Prostate gland (tissue), 2 donors: ENCODE measurements at regions not wholly inside any gene's neighbourhood (a gene's known extent, or its start where the extent isn't known, plus 50 kb on each side); places are given as distances from the start of the nearest gene placed in this dataset.

Experiments used
- DNase-seq: peaks from one replicate; pipeline ENCODE4 v3.0.0-alpha.2; 2019; ENCODE audit warnings: low spot score
- H3K27ac ChIP-seq, 2 donors: fragments of 200-600 bp; sonication (generic); 2 replicates each; pipeline ENCODE4 v1.5.1; 2017 to 2019
- H3K27me3 ChIP-seq: fragments of 200-600 bp; sonication (generic); replicated peaks from 2 replicates; pipeline ENCODE4 v1.5.1; 2019; ENCODE audit not compliant: insufficient read depth
- H3K36me3 ChIP-seq, 2 donors: fragments of 200-600 bp; sonication (generic); 1 replicate in 1 of 2; 2 replicates in 1 of 2; pipeline versions ENCODE4 v1.5.1 to v1.8.1; 2017 to 2019
- H3K4me1 ChIP-seq: fragments of 200-600 bp; sonication (generic); replicated peaks from 2 replicates; pipeline ENCODE4 v1.5.1; 2019
- H3K4me3 ChIP-seq, 2 donors: fragments of 200-600 bp; sonication (generic); 2 replicates each; pipeline ENCODE4 v1.5.1; 2017 to 2019
- H3K9me3 ChIP-seq: fragments of 200-600 bp; sonication (generic); 2 replicates; pipeline ENCODE4 v1.5.1; 2017
- CTCF ChIP-seq, 4 experiments: fragments of 200-600 bp in 2 of 4; fragments of 450-650 bp in 2 of 4; sonication (generic) in 2 of 4; IDR thresholded peaks; 1 replicate in 3 of 4; 2 replicates in 1 of 4; pipeline ENCODE4 v1.5.1; 2016 to 2019; ENCODE audit warnings: antibody characterized with exemption in 4 of 4, mild to moderate bottlenecking in 2 of 4, moderate library complexity in 2 of 4
- POLR2A ChIP-seq: fragments of 450-650 bp; IDR thresholded peaks from one replicate; pipeline ENCODE4 v1.6.1; 2016; ENCODE audit warnings: antibody characterized with exemption, mild to moderate bottlenecking
- POLR2AphosphoS5 ChIP-seq: sonication (generic); formaldehyde crosslinking; IDR thresholded peaks from one replicate; pipeline ENCODE4 v1.6.1; 2017; ENCODE audit warnings: antibody characterized with exemption
- WGBS: methylation state at CpG from one replicate; pipeline ENCODE4 v1.1.5; 2018; 5-methylcytosine and 5-hydroxymethylcytosine counted together
- intact Hi-C: fragments of 100-400 bp; cut with DNase I; formaldehyde crosslinking; loops from one replicate; pipeline ENCODE4 v1.14.2; 2022

- no peaks in the 10 kb centered on the region for H3K4me1 ChIP-seq
- H3K9me3 ChIP-seq: no peaks in the 10 kb centered on the region
- no peaks in the 10 kb centered on the region for H3K27me3 ChIP-seq
- no peak for DNase-seq
- no peak for TF ChIP-seq POLR2AphosphoS5
- TF ChIP-seq POLR2A: no peak
- H3K27ac ChIP-seq: no peak overlapping the region
- H3K36me3 ChIP-seq: no peaks in the 10 kb centered on the region
- 78% methylated on average over 15 of the region's 15 CpGs for WGBS
- no peak overlapping the region for H3K4me3 ChIP-seq
- intact Hi-C loops: no loop called here
Measured at GRCh38 chr5:61737301-61737963, 405.4 kb downstream of the ZSWIM6 start.

- no peak for TF ChIP-seq CTCF (IDR thresholded peaks at IDR 0.05)
- no peak for TF ChIP-seq POLR2AphosphoS5
- no peak for TF ChIP-seq POLR2A
- Histone ChIP-seq H3K4me3 (no peak overlapping the region), H3K4me1 (no peaks in the 10 kb centered on the region), H3K36me3 (no peaks in the 10 kb centered on the region), H3K27ac (no peak overlapping the region), H3K27me3 (no peaks in the 10 kb centered on the region), H3K9me3 (no peaks in the 10 kb centered on the region)
- intact Hi-C loops: no loop called here
- no peak for DNase-seq
- 91% methylated on average over 4 of the region's 4 CpGs for WGBS
Measured at GRCh38 chr5:61737964-61738340, 405.9 kb downstream of the ZSWIM6 start.

- intact Hi-C loops: no loop called here
- TF ChIP-seq POLR2A (no peak), CTCF (IDR thresholded peaks at IDR 0.05) (no peak), POLR2AphosphoS5 (no peak)
- Histone ChIP-seq H3K4me1 (no peaks in the 10 kb centered on the region), H3K36me3 (no peaks in the 10 kb centered on the region), H3K27ac (no peak overlapping the region), H3K4me3 (no peak overlapping the region), H3K27me3 (no peaks in the 10 kb centered on the region), H3K9me3 (no peaks in the 10 kb centered on the region)
- no peak for DNase-seq
- WGBS: 93% methylated on average over 3 of the region's 3 CpGs
Measured at GRCh38 chr5:61738446-61738845, 406.4 kb downstream of the ZSWIM6 start.

- no peak overlapping the region for H3K27ac ChIP-seq
- WGBS: 62% methylated on average over 21 of the region's 21 CpGs
- H3K4me1 ChIP-seq: no peaks in the 10 kb centered on the region
- no peak overlapping the region for H3K4me3 ChIP-seq
- intact Hi-C loops: no loop called here
- H3K9me3 ChIP-seq: no peaks in the 10 kb centered on the region
- peak; percentile 34 for DNase-seq
- no peaks in the 10 kb centered on the region for H3K36me3 ChIP-seq
- no peaks in the 10 kb centered on the region for H3K27me3 ChIP-seq
- no peak for TF ChIP-seq POLR2AphosphoS5
- no peak for TF ChIP-seq POLR2A
- peak in 1 of 4 experiments; percentile 29 for TF ChIP-seq CTCF (IDR thresholded peaks at IDR 0.05)
Measured at GRCh38 chr5:61744690-61745619, 412.9 kb downstream of the ZSWIM6 start.

GRCh38 chr5:61746831-61747575 lies 414.9 kb downstream of the ZSWIM6 start:
- Histone ChIP-seq H3K9me3 (no peaks in the 10 kb centered on the region), H3K27ac (no peak overlapping the region), H3K36me3 (no peaks in the 10 kb centered on the region), H3K4me1 (no peaks in the 10 kb centered on the region), H3K4me3 (no peak overlapping the region), H3K27me3 (no peaks in the 10 kb centered on the region)
- 54% methylated on average over 7 of the region's 7 CpGs for WGBS
- intact Hi-C loops: no loop called here
- TF ChIP-seq POLR2A (no peak), POLR2AphosphoS5 (no peak), CTCF (IDR thresholded peaks at IDR 0.05) (no peak)
- no peak for DNase-seq
